GM12865 (cell line): ENCODE measurements at regions not wholly inside any gene's neighbourhood (a gene's known extent, or its start where the extent isn't known, plus 50 kb on each side); places are given as distances from the start of the nearest gene placed in this dataset.

Source experiments
- DNase-seq: peaks from one replicate; pipeline ENCODE4 v3.0.0; 2010; ENCODE audit warnings: low read depth
- H3K4me3 ChIP-seq: 2 replicates; pipeline ENCODE4 v1.5.1; 2011; ENCODE audit warnings: mild to moderate bottlenecking, low read depth, low read length, control low read depth
- CTCF ChIP-seq: IDR thresholded peaks from 2 replicates; pipeline ENCODE4 v1.5.1; 2011; ENCODE audit warnings: low read length, control low read depth, low read depth, inconsistent platforms; ENCODE audit not compliant: insufficient read depth; ENCODE audit errors: missing control alignments

GRCh38 chr7:22945584-22945983 lies 68.3 kb downstream of the HYCC1 start:
- H3K4me3 ChIP-seq = no peak overlapping the region
- TF ChIP-seq CTCF = no peak
- no peak for DNase-seq

GRCh38 chr7:22944510-22944909 lies 69.4 kb downstream of the HYCC1 start:
- H3K4me3 ChIP-seq = no peak overlapping the region
- DNase-seq = no peak
- TF ChIP-seq CTCF = no peak

GRCh38 chr7:22944022-22944421 lies 69.9 kb downstream of the HYCC1 start:
- DNase-seq = no peak
- no peak overlapping the region for H3K4me3 ChIP-seq

GRCh38 chr7:22942191-22942590 lies 71.7 kb downstream of the HYCC1 start:
- DNase-seq = no peak
- H3K4me3 ChIP-seq = no peak overlapping the region
- TF ChIP-seq CTCF = no peak

More at GRCh38 chr7:22944022-22944421, 69.9 kb downstream of the HYCC1 start:
- TF ChIP-seq CTCF = no peak

- H3K4me3 ChIP-seq = no peak overlapping the region
- no peak for TF ChIP-seq CTCF
- no peak for DNase-seq
These were observed 74.1 kb downstream of the HYCC1 start for GRCh38 chr7:22939842-22940241.

GRCh38 chr7:22937946-22938345 lies 76.0 kb downstream of the HYCC1 start:
- H3K4me3 ChIP-seq = no peak overlapping the region
- no peak for TF ChIP-seq CTCF
- no peak for DNase-seq

- no peak for DNase-seq
- TF ChIP-seq CTCF = no peak
- no peak overlapping the region for H3K4me3 ChIP-seq
These were observed 77.7 kb downstream of the HYCC1 start for GRCh38 chr7:22936246-22936645.
